ENCODE measurements at regions not wholly inside any gene's neighbourhood (a gene's known extent, or its start where the extent isn't known, plus 50 kb on each side); places are given as distances from the start of the nearest gene placed in this dataset.
A peak's percentile ranks its signal among the peaks of the same experiment; 100 is the strongest.

GRCh38 chr11:95367726-95368125 is 136.7 kb upstream of the SESN3 start:
- Mint-ChIP-seq H3K27me3 (ENCODE audit: low read depth) (no peaks in the 10 kb centered on the region), H3K9me3 (no peaks in the 10 kb centered on the region), H3K27ac (ENCODE audit: unreplicated experiment) (no peak overlapping the region), H3K4me1 (peaks cover 21% of the 10 kb centered on the region), H3K4me3 (no peak overlapping the region), H3K36me3 (ENCODE audit: low read depth) (no peaks in the 10 kb centered on the region)
- no peak for DNase-seq (ENCODE audit: low read depth, low spot score)
- no peak for TF ChIP-seq CTCF (conservative IDR thresholded peaks at IDR 0.05)

- no peaks in the 10 kb centered on the region for H3K27me3 Mint-ChIP-seq (ENCODE audit: low read depth)
- peak overlapping the region; percentile 39 for H3K27ac Mint-ChIP-seq (ENCODE audit: unreplicated experiment)
- no peak overlapping the region for H3K4me3 Mint-ChIP-seq
- H3K9me3 Mint-ChIP-seq, result no peaks in the 10 kb centered on the region
- H3K36me3 Mint-ChIP-seq (ENCODE audit: low read depth), result no peaks in the 10 kb centered on the region
- TF ChIP-seq CTCF (conservative IDR thresholded peaks at IDR 0.05), result no peak
- H3K4me1 Mint-ChIP-seq, result peaks cover 22% of the 10 kb centered on the region
- DNase-seq (ENCODE audit: low read depth, low spot score), result no peak
Observed at GRCh38 chr11:95365348-95365747, 134.3 kb upstream of the SESN3 start.

- Mint-ChIP-seq H3K4me3 (no peak overlapping the region), H3K4me1 (peaks cover 29% of the 10 kb centered on the region), H3K27ac (ENCODE audit: unreplicated experiment) (peak overlapping the region; percentile 81), H3K9me3 (no peaks in the 10 kb centered on the region), H3K36me3 (ENCODE audit: low read depth) (no peaks in the 10 kb centered on the region), H3K27me3 (ENCODE audit: low read depth) (no peaks in the 10 kb centered on the region)
- TF ChIP-seq CTCF (conservative IDR thresholded peaks at IDR 0.05), result no peak
- no peak for DNase-seq (ENCODE audit: low read depth, low spot score)
Observed at GRCh38 chr11:95364324-95365295, 133.6 kb upstream of the SESN3 start.

GRCh38 chr11:95363708-95364107 is 132.7 kb upstream of the SESN3 start:
- H3K27me3 Mint-ChIP-seq (ENCODE audit: low read depth), result no peaks in the 10 kb centered on the region
- H3K4me1 Mint-ChIP-seq, result peaks cover 29% of the 10 kb centered on the region
- no peaks in the 10 kb centered on the region for H3K9me3 Mint-ChIP-seq
- TF ChIP-seq CTCF (conservative IDR thresholded peaks at IDR 0.05), result no peak
- peak overlapping the region; percentile 81 for H3K27ac Mint-ChIP-seq (ENCODE audit: unreplicated experiment)
- peak; percentile 27 for DNase-seq (ENCODE audit: low read depth, low spot score)
- no peaks in the 10 kb centered on the region for H3K36me3 Mint-ChIP-seq (ENCODE audit: low read depth)
- no peak overlapping the region for H3K4me3 Mint-ChIP-seq

- no peak for DNase-seq (ENCODE audit: low read depth, low spot score)
- peaks cover 29% of the 10 kb centered on the region for H3K4me1 Mint-ChIP-seq
- H3K36me3 Mint-ChIP-seq (ENCODE audit: low read depth), result no peaks in the 10 kb centered on the region
- no peaks in the 10 kb centered on the region for H3K9me3 Mint-ChIP-seq
- H3K27ac Mint-ChIP-seq (ENCODE audit: unreplicated experiment), result peak overlapping the region; percentile 52
- no peak overlapping the region for H3K4me3 Mint-ChIP-seq
- TF ChIP-seq CTCF (conservative IDR thresholded peaks at IDR 0.05), result no peak
- H3K27me3 Mint-ChIP-seq (ENCODE audit: low read depth), result no peaks in the 10 kb centered on the region
Observed at GRCh38 chr11:95363164-95363563, 132.2 kb upstream of the SESN3 start.
